ENCODE measurements at regions not wholly inside any gene's neighbourhood (a gene's known extent, or its start where the extent isn't known, plus 50 kb on each side); places are given as distances from the start of the nearest gene placed in this dataset.
"Not testable (repeated sequence)": the region's sequence is repeated elsewhere in the genome, so short reads cannot be mapped to it uniquely, and the experiment has no call there.

DNA sequence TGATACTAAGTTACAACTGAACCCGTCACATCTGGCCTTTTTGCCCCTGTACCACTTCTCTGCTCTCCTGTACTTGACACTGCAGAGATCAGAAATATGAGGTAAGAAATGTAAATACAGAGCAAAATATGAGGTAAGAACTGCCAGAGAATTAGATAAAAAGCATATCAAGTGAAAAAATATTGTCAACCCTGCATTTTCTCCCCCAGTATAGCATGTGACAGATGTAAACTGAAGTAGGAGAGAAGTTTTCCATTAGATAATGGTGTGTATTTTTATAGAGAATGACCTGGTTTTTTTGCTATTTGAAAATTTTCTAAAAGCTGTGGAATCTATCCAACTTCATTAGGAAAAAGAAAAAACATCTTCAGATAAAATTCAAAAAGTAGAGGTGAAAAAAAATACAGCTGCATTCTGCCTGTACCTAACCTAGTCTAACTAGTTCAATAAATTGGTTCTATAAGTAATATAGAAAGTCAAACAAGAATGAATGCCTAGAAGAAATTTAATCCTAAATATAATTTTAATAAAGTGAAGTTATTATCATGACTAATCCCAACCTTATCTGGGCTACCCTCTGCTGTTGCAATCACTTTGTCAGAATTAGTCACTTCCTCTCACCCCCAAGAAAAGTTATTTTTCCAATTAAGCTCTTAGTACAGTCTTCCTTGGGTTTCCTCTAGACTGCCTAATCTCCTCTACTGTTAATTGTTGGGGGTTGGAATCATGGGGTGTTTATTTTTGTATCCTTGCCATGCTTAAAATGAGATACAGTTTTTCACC, 210.0 kb downstream of the RASSF9 start:
- H3K27me3 ChIP-seq (ENCODE audit: control insufficient read depth, insufficient read depth, low read length) = no peaks in the 10 kb centered on the region
- peak; percentile 31 for DNase-seq (ENCODE audit: low read depth)
- no peak overlapping the region for H3K4me3 ChIP-seq (ENCODE audit: low read depth, low read length)
- TF ChIP-seq, protein P1, sequence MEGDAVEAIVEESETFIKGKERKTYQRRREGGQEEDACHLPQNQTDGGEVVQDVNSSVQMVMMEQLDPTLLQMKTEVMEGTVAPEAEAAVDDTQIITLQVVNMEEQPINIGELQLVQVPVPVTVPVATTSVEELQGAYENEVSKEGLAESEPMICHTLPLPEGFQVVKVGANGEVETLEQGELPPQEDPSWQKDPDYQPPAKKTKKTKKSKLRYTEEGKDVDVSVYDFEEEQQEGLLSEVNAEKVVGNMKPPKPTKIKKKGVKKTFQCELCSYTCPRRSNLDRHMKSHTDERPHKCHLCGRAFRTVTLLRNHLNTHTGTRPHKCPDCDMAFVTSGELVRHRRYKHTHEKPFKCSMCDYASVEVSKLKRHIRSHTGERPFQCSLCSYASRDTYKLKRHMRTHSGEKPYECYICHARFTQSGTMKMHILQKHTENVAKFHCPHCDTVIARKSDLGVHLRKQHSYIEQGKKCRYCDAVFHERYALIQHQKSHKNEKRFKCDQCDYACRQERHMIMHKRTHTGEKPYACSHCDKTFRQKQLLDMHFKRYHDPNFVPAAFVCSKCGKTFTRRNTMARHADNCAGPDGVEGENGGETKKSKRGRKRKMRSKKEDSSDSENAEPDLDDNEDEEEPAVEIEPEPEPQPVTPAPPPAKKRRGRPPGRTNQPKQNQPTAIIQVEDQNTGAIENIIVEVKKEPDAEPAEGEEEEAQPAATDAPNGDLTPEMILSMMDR (IDR thresholded peaks at IDR 0.05; ENCODE audit: insufficient read depth, low read length, poor library complexity, severe bottlenecking) = no peak
- H3K36me3 ChIP-seq (ENCODE audit: control insufficient read depth, insufficient read depth, low read length) = no peaks in the 10 kb centered on the region

- no peak for DNase-seq (ENCODE audit: low read depth)
- Histone ChIP-seq H3K27me3 (ENCODE audit: control insufficient read depth, insufficient read depth, low read length) (no peaks in the 10 kb centered on the region), H3K4me3 (ENCODE audit: low read depth, low read length) (no peak overlapping the region), H3K36me3 (ENCODE audit: control insufficient read depth, insufficient read depth, low read length) (no peaks in the 10 kb centered on the region)
- TF ChIP-seq, protein P1 (IDR thresholded peaks at IDR 0.05; ENCODE audit: insufficient read depth, low read length, poor library complexity, severe bottlenecking) = no peak
Measured at GRCh38 chr12:85626784-85627171, 209.4 kb downstream of the RASSF9 start.

GRCh38 chr12:85627584-85627983, 208.6 kb downstream of the RASSF9 start:
- TF ChIP-seq, protein P1 (IDR thresholded peaks at IDR 0.05; ENCODE audit: insufficient read depth, low read length, poor library complexity, severe bottlenecking) = no peak

DNA sequence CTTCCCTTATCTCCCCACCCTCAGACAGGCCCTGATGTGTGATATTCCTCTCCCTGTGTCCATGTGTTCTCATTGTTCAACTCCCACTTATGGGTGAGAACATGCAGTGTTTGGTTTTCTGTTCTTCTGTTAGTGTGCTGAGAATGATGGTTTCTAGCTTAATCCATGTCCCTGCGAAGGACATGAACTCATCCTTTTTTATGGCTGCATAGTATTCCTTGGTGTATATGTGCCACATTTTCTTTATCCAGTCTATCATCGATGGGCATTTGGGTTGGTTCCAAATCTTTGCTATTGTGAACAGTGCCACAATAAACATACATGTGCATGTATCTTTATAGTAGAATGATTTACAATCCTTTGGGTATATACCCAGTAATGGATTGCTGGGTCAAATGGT, 207.6 kb downstream of the RASSF9 start:
- not testable (repeated sequence) for H3K36me3 ChIP-seq (ENCODE audit: control insufficient read depth, insufficient read depth, low read length); H3K4me3 ChIP-seq (ENCODE audit: low read depth, low read length); H3K27me3 ChIP-seq (ENCODE audit: control insufficient read depth, insufficient read depth, low read length); DNase-seq (ENCODE audit: low read depth)

More at GRCh38 chr12:85627584-85627983, 208.6 kb downstream of the RASSF9 start:
- DNase-seq (ENCODE audit: low read depth) = no peak
- H3K36me3 ChIP-seq (ENCODE audit: control insufficient read depth, insufficient read depth, low read length) = no peaks in the 10 kb centered on the region
- H3K4me3 ChIP-seq (ENCODE audit: low read depth, low read length) = no peak overlapping the region
- no peaks in the 10 kb centered on the region for H3K27me3 ChIP-seq (ENCODE audit: control insufficient read depth, insufficient read depth, low read length)

DNA sequence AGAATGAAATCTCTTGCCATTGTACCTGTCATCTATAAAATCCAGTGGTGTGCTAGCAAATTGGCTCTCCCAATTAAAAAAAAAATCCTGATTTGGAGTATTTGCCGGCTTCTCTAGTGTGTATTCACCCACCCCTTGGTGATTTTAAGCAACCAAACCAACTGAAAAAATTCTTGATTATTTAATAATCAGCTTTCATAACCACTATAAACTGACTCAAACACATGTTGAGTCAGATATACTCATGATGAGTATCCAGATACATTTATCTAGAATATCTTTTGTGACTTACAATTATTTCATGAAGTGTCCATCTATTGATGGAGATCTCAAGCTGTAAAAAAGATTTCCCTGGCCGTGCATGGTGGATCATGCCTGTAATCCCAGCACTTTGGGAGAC, 205.4 kb downstream of the RASSF9 start:
- TF ChIP-seq, protein P1 (IDR thresholded peaks at IDR 0.05; ENCODE audit: insufficient read depth, low read length, poor library complexity, severe bottlenecking) = no peak
- H3K36me3 ChIP-seq (ENCODE audit: control insufficient read depth, insufficient read depth, low read length) = no peaks in the 10 kb centered on the region
- no peaks in the 10 kb centered on the region for H3K27me3 ChIP-seq (ENCODE audit: control insufficient read depth, insufficient read depth, low read length)
- no peak overlapping the region for H3K4me3 ChIP-seq (ENCODE audit: low read depth, low read length)
- DNase-seq (ENCODE audit: low read depth) = no peak

DNA sequence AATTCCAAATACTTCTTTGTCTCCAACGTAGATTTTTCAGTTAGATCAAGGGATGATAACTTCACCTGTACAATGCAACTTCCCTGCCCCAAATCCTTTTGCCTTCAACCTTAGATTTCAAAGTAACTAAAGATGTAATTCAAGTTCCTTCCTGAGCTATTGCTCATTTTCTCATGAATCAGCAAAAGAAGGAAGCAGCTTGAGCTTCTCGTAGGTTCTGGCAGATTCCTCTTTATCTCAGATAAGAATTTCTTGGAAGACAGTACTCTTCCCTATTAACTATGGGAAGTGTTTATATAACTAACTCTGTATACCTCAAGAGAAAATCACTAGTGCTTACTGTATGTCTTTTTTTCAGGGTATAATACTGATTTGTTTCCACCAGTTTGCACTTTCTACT, 203.8 kb downstream of the RASSF9 start:
- TF ChIP-seq, protein P1 (IDR thresholded peaks at IDR 0.05; ENCODE audit: insufficient read depth, low read length, poor library complexity, severe bottlenecking) = no peak

More for the DNA sequence above, 203.8 kb downstream of the RASSF9 start:
- Histone ChIP-seq H3K4me3 (ENCODE audit: low read depth, low read length) (no peak overlapping the region), H3K27me3 (ENCODE audit: control insufficient read depth, insufficient read depth, low read length) (no peaks in the 10 kb centered on the region), H3K36me3 (ENCODE audit: control insufficient read depth, insufficient read depth, low read length) (no peaks in the 10 kb centered on the region)
- DNase-seq (ENCODE audit: low read depth) = no peak

Data from kidney epithelial cell (primary cell).